Inflammatory macrophage (primary cell): ENCODE measurements at regions not wholly inside any gene's neighbourhood (a gene's known extent, or its start where the extent isn't known, plus 50 kb on each side); places are given as distances from the start of the nearest gene placed in this dataset.

ENCODE experiments used
- DNase-seq, 2 donors: peaks; one replicate each; pipeline ENCODE4 v3.0.0-alpha.2; 2020 to 2022

- no peak for DNase-seq
Observed at GRCh38 chr18:78666666-78667335, 312.8 kb upstream of the SALL3 start.

DNA sequence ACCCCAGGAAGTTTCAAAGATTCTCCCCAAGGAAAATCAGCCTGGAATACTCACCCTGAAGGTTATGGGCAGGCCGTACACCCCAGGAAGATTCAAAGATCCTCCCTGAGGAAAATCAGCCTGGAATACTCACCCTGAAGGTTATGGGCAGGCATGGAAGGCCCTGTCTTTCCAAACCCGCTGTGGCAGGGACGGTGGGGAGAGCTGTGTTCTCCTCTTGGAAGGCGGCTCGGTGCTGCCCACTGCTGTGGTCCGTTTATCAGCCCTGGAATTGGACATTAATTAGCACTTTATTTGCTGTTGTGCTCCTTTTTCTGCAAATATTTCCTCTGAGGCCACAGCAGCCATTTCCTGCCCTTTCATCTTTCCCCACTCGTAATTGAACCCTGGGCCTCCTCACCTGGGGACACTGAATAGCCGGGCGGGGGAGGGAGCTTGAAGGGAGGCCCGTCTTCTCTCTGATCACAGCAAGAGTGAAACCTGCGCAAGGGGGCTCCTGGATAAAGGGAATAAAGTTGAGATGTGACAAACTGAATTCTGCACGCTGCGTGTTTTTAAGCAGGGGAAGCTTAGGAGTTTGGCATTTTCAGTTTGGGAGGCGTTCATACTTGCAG is 308.7 kb upstream of the SALL3 start:
- no peak for DNase-seq

- DNase-seq, result no peak
Observed at GRCh38 chr18:78671551-78671950, 308.1 kb upstream of the SALL3 start.

GRCh38 chr18:78672862-78673446 is 306.7 kb upstream of the SALL3 start:
- DNase-seq, result no peak

DNA sequence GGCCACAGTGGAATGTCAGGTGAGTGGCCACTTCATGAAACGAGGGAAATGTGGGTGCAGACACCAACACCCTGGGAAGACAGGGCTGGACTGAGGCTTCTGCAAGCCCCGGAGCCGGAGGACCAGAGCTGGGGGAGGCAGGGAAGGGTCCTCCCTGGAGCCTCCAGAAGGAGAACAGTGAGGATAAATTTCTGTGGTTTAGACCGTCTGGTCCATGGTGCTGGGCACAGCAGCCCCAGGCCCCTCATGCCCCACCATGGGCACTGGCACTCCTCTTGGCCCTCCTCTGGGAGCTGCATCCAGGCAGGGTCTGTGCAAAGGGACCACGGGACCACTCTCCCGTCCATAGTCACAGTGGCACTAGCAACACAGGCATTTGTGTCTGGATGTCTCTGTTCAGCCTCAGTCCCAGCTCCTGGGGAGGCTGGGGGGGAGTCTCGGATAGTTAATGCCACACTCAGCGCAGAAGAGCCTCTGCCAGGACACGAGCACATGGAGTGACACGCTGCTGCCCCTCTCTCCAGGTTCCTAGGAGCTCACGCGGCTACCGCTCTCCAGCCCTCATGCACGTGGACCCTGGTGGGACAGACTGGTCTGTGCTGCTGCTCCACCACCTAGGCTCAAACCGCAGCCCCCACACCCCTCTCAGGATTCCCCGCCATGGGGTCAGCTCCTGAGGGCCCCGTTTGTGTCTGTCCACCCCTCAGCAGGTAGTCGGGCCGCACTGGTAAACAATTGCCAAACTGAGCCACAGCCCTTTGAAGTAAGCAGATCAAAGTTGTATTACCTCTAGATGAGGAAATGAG is 305.9 kb upstream of the SALL3 start:
- DNase-seq, result no peak

DNA sequence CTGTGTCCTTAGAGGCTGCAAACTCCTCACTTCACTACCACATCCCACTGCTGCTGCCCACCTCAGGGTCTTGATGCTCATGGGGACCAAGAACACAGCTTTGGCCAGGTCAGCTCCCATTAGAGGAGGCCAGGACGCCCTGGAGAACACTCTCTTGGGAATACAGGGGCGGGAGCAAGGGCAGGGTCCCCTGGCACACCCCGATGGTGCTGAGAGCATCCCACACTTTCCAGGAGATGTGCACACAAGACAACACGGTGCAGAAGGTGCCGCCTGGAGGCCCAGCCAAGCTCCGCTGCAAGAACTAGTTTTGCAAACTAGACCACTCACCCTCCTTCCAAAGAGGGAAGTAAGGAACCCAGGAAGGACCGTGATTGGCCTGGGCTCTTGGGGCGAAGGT is 304.4 kb upstream of the SALL3 start:
- DNase-seq, result no peak

- no peak for DNase-seq
Observed at GRCh38 chr18:78676622-78677482, 302.8 kb upstream of the SALL3 start.

GRCh38 chr18:78677483-78678317 is 301.9 kb upstream of the SALL3 start:
- no peak for DNase-seq

GRCh38 chr18:78678318-78678695 is 301.3 kb upstream of the SALL3 start:
- DNase-seq, result no peak

- DNase-seq, result no peak
Observed at GRCh38 chr18:78679031-78679430, 300.6 kb upstream of the SALL3 start.

DNA sequence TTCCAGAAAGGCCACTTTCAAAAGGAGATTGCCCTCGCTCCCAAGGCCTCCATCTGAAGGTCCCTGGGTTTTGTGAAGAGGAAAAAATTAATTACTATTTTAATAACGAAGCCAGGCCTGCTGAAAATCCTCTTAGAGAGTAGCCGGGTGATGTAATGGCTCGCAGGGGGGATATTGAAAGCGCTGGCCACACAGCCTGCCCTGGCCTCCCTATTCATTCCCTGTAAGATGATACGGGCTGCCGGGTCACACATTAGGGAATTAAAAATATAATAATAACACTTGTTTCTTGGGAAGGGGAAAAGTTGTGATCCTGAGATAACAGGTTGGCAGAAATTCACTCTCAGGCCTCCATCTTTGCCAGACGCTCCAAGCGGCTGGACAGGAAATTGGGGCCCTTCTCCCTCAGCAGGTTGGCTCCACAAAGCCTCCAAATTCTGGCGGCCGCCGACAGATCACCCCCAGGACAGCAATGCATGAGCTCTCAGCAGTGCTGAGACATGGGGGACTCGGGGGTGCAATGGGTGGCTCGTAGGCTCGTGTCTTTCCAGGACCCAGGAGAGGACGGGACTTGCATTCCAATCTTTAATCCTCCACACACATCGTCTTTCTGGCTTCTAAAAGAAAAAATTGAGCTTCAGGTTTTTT is 299.9 kb upstream of the SALL3 start:
- DNase-seq, result no peak

DNA sequence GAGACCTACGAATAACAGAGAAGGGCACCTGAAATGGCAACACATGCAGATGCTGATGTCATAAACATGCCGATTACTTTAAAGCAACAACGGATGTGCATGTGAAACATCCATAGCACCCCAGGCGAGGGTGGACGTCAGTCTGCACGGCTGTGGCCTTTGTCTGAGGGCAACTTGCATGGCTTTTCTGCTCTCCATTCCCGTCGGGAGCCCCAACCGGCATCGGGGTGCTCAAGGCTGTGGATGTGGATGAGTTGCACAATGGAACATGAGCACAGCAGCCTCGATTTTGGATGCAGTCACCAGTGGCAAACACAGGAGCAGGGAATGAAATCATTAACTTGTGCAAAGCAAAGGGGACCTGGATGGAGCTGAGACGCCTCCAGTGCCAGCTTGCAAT is 298.2 kb upstream of the SALL3 start:
- DNase-seq, result no peak

DNA sequence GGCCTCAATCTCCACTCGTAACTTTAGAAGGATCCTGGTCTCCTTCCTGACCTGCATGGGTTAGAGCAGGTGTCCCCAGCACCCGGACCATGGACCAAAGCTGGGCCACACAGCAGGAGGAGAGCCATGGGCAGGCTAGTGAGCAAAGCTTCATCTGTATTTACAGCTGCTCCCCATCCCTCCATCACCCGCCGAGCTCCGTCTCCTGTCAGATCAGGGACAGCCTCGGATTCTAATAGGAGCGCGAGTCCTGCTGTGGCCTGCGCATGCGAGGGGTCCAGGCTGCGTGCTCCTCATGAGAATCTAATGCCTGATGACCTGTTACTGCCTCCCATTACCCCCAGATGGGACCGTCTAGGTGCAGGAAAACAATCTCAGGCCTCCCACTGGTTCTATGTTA is 297.7 kb upstream of the SALL3 start:
- no peak for DNase-seq

DNA sequence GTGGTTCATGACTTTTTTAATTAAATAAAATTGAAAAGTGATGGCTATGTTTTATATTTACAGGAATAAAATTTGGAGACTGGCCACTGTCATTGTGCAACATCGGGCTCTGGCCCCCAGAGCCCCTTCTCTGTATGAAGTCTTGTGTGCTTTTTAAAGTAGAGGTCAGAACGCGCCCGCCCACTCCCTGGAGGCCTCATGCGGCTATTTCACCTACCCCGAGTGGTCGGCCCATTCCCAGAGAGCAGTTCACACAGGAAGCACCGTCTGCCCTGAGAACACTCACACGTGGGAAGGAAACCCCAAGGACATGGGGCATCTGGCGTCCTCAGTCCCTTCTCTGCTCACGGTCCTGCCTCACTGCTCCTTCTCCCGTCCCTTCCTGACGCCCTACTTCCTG is 296.9 kb upstream of the SALL3 start:
- no peak for DNase-seq

- no peak for DNase-seq
Observed at GRCh38 chr18:78683191-78684010, 296.2 kb upstream of the SALL3 start.

DNA sequence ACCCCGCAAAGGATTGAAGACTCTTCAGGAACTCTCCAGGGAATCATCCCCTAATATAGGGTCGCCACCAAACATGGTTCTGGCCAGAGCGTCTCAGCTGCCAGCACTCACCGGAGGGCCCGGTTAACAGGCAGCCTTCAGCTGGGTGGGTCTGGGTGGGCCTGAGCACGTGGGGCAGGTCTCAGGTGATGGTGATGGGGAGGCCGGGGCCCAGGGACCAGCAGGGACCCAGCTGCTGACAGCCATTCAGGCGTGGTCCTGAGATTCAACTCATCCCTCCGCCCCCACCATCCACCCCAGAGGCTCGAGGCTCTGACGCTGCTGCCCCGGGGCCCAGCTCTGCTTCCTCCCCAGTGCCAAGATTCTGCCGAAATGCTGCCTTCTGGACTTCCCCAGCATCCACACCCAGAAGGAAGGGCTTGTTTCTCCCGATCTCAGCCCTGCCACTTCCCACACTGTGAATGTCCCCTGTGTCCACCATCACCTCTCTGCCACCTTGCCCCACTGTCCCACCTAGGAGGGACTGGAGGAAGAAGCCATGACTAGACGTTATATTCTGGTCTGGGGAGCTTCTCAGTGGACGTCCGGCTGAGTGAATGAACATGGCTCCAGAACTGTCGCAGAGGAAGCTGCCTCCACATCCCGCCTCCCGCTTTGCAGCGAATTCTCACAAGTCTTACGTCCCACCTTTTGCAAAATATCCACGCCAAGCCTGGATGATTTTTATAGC is 294.2 kb upstream of the SALL3 start:
- DNase-seq, result no peak

DNA sequence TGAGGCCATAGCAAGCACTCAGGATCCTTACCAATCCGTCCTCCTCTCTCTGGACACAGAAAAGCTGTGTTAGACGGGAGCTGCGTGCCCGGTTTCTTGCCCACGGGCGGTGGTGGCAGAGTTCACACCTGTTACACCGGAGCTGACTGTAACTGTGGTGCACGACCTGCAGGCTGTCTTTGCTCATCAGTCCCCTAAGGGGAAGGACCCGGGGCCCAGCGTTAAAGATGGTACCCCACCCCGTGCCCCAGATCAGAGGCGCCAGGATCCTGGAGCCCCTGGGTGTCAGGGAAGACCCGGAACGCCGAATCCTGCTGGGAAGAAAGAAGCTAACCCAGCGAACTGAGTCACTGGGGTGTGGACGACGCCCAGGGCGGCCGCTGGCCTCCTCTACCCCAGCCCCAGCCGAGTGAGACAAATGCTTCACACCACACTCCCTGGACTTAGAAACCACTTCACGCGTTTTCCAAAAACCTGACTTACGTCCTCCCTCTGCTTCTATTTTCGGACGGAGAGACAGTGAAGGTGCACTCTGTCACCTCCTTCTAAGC is 293.6 kb upstream of the SALL3 start:
- no peak for DNase-seq

DNA sequence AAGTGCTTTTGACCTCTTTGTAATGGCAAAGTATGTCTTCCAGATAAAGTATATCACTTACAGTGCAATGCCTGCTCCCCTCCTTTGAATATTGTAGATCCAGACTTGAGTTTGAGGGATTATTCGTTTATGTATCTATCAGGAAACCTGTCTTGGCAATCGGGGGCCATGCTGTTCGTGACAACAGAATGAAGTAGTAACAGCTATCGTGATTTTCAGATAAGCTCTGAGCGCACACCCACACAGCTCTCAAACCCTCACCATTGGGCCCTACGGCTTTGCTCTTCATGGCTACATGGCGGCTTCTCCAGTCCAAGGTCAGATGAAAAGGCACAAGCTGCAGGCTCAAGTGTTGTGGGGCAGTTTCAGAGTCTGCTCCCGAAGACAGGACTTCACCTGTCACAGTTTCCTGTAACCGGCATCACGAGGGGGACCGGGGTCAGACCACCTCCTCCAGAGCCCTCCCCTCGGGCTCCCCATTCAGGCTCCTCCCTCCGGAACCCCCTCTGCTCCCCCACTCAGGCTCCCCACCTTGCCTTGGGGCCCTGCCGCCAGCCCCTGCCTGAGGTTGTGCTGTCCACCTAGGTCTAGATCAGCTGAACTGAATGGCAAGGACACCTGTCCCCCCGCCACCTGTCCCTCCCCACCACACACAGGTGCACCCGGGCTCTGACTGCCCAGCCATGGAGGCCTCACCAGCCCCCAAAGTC is 292.5 kb upstream of the SALL3 start:
- DNase-seq, result no peak

DNA sequence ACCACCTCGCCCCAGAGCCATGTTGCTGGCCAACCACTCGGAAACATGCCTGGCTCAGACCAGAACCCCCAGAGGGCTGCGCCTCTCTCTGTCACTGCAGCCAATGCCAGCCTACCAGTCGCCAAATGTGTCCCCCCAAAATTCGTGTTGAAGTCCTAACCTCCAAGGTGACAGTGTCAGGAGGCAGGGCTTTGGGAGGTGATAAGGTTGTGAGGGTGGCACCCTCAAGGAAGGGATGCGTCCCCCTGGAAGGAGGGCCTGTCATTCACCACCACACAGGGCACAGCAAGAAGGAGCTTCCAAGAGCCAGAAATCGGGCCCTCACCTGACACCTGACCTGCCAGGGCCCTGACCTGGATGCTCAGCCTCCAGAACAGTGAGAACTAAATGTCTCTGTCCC is 291.9 kb upstream of the SALL3 start:
- no peak for DNase-seq
